Keratinocyte (primary cell): ENCODE measurements at regions not wholly inside any gene's neighbourhood (a gene's known extent, or its start where the extent isn't known, plus 50 kb on each side); places are given as distances from the start of the nearest gene placed in this dataset.

ENCODE experiments used
- DNase-seq: peaks from one replicate; pipeline ENCODE4 v3.0.0-alpha.2; 2011; ENCODE audit warnings: low read depth, missing footprints, low spot score
- FAIRE-seq: peaks from 2 replicates; lab custom pipeline; 2011; peaks lifted over from hg19 to GRCh38; lab: Jason Lieb, UNC
- H2AFZ ChIP-seq: 2 replicates; pipeline ENCODE4 v1.6.0; 2012; ENCODE audit warnings: low read length, control low read depth, inconsistent platforms; ENCODE audit not compliant: control insufficient read depth
- H3K27ac ChIP-seq: 2 replicates; pipeline ENCODE4 v1.5.1; 2011; ENCODE audit warnings: low read length; ENCODE audit not compliant: control insufficient read depth, insufficient read depth
- H3K27me3 ChIP-seq: 3 replicates; pipeline ENCODE4 v1.6.0; 2011; ENCODE audit warnings: low read length; ENCODE audit not compliant: control insufficient read depth, insufficient read depth; ENCODE audit errors: extremely low read depth
- H3K36me3 ChIP-seq, 2 experiments: 2 replicates in 1 of 2; 3 replicates in 1 of 2; pipeline ENCODE4 v1.5.1; 2011; ENCODE audit warnings: low read length in 2 of 2, mild to moderate bottlenecking in 1 of 2; ENCODE audit not compliant: control insufficient read depth in 2 of 2, insufficient read depth in 2 of 2; ENCODE audit errors: extremely low read depth in 1 of 2
- H3K4me1 ChIP-seq: 3 replicates; pipeline ENCODE4 v1.5.1; 2011; ENCODE audit warnings: low read length; ENCODE audit not compliant: control insufficient read depth, insufficient read depth; ENCODE audit errors: extremely low read depth
- H3K4me2 ChIP-seq: 3 replicates; pipeline ENCODE4 v1.6.0; 2011; ENCODE audit warnings: low read depth, low read length; ENCODE audit not compliant: control insufficient read depth, insufficient read depth; ENCODE audit errors: extremely low read depth
- H3K4me3 ChIP-seq, 3 experiments: fragments of 200-600 bp in 1 of 3; sonication (generic) in 1 of 3; 2 replicates in 2 of 3; 3 replicates in 1 of 3; pipeline ENCODE4 v1.5.1; 2011 to 2016; ENCODE audit warnings: low read length in 3 of 3, mild to moderate bottlenecking in 3 of 3, control low read depth in 2 of 3, inconsistent platforms in 1 of 3, low read depth in 1 of 3, mixed read lengths in 1 of 3, mixed run types in 1 of 3, moderate library complexity in 1 of 3; ENCODE audit not compliant: control insufficient read depth in 2 of 3, insufficient read depth in 2 of 3; ENCODE audit errors: extremely low read depth in 1 of 3
- H3K79me2 ChIP-seq: 2 replicates; pipeline ENCODE4 v1.6.0; 2012; ENCODE audit warnings: low read length; ENCODE audit not compliant: control insufficient read depth, insufficient read depth
- H3K9ac ChIP-seq: 3 replicates; pipeline ENCODE4 v1.6.0; 2011; ENCODE audit warnings: low read length; ENCODE audit not compliant: control insufficient read depth, insufficient read depth; ENCODE audit errors: extremely low read depth
- H3K9me1 ChIP-seq: 3 replicates; pipeline ENCODE4 v1.6.0; 2011; ENCODE audit warnings: low read length; ENCODE audit not compliant: control insufficient read depth, insufficient read depth; ENCODE audit errors: extremely low read depth
- H3K9me3 ChIP-seq: 2 replicates; pipeline ENCODE4 v1.5.1; 2012; ENCODE audit warnings: low read depth, low read length; ENCODE audit not compliant: control insufficient read depth
- H4K20me1 ChIP-seq: 3 replicates; pipeline ENCODE4 v1.6.0; 2011; ENCODE audit warnings: low read length; ENCODE audit not compliant: control insufficient read depth, insufficient read depth; ENCODE audit errors: extremely low read depth
- CTCF ChIP-seq, 3 experiments: IDR thresholded peaks in 1 of 3; conservative IDR thresholded peaks in 1 of 3; optimal IDR thresholded peaks in 1 of 3; 2 replicates in 2 of 3; 3 replicates in 1 of 3; pipeline versions ENCODE3 to v1.5.1; 2011; ENCODE audit warnings: low read length in 3 of 3, mild to moderate bottlenecking in 3 of 3, moderate library complexity in 2 of 3, control low read depth in 1 of 3, inconsistent platforms in 1 of 3; ENCODE audit not compliant: insufficient read depth in 2 of 3; ENCODE audit errors: extremely low read depth in 1 of 3
- EZH2 ChIP-seq: IDR thresholded peaks from one replicate; pipeline ENCODE4 v1.6.1; 2012; ENCODE audit warnings: inconsistent platforms, mild to moderate bottlenecking, low read length, moderate library complexity
- dilution Hi-C: fragments of 300-500 bp; cut with MboI; formaldehyde crosslinking; loops from one replicate; pipeline ENCODE4 v1.7.0; 2020; ENCODE audit warnings: low sequenced_read_pairs; ENCODE audit not compliant: extremely low pct_ligation_motif_present

- Histone ChIP-seq H3K9me1 (no peaks in the 10 kb centered on the region), H3K27ac (no peak overlapping the region), H3K9ac (no peak overlapping the region), H3K9me3 (no peaks in the 10 kb centered on the region), H3K4me3 (no peak overlapping the region), H3K79me2 (no peaks in the 10 kb centered on the region), H3K27me3 (no peaks in the 10 kb centered on the region), H3K4me1 (no peaks in the 10 kb centered on the region), H2AFZ (no peak overlapping the region), H3K4me2 (no peak overlapping the region), H3K36me3 (no peaks in the 10 kb centered on the region), H4K20me1 (no peaks in the 10 kb centered on the region)
- dilution Hi-C loops = no loop called here
- DNase-seq = no peak
- TF ChIP-seq CTCF (optimal IDR thresholded peaks at IDR 0.05 in 1 of 3, IDR thresholded peaks at IDR 0.05 in 1 of 3, conservative IDR thresholded peaks at IDR 0.05 in 1 of 3; ENCODE audit: extremely low read depth in 1 of 3, insufficient read depth in 2 of 3, low read length in 3 of 3) = no peak
- TF ChIP-seq EZH2 = no peak
- no peak for FAIRE-seq
These were observed 154.2 kb downstream of the BARHL2 start for GRCh38 chr1:90562892-90563291.

- no peak for FAIRE-seq
- no peak overlapping the region for H3K4me2 ChIP-seq
- no peak overlapping the region for H3K27ac ChIP-seq
- no peaks in the 10 kb centered on the region for H3K79me2 ChIP-seq
- H3K9me3 ChIP-seq = no peaks in the 10 kb centered on the region
- no peaks in the 10 kb centered on the region for H3K36me3 ChIP-seq
- no peaks in the 10 kb centered on the region for H4K20me1 ChIP-seq
- no peak overlapping the region for H3K4me3 ChIP-seq
- dilution Hi-C loops = no loop called here
- H3K9ac ChIP-seq = no peak overlapping the region
- H3K27me3 ChIP-seq = no peaks in the 10 kb centered on the region
- H3K4me1 ChIP-seq = no peaks in the 10 kb centered on the region
- DNase-seq = no peak
- TF ChIP-seq EZH2 = no peak
- peak in 1 of 3 experiments; percentile 9 for TF ChIP-seq CTCF (optimal IDR thresholded peaks at IDR 0.05 in 1 of 3, IDR thresholded peaks at IDR 0.05 in 1 of 3, conservative IDR thresholded peaks at IDR 0.05 in 1 of 3; ENCODE audit: extremely low read depth in 1 of 3, insufficient read depth in 2 of 3, low read length in 3 of 3)
- no peak overlapping the region for H2AFZ ChIP-seq
- H3K9me1 ChIP-seq = no peaks in the 10 kb centered on the region
These were observed 155.2 kb downstream of the BARHL2 start for GRCh38 chr1:90561911-90562310.
